KBM-7 (cell line): ENCODE measurements at regions not wholly inside any gene's neighbourhood (a gene's known extent, or its start where the extent isn't known, plus 50 kb on each side); places are given as distances from the start of the nearest gene placed in this dataset.

Experiments
- DNase-seq: peaks from one replicate; pipeline ENCODE4 v3.0.0-alpha.2; 2015
- in situ Hi-C: fragments of 300-500 bp; cut with MboI; formaldehyde crosslinking; loops from 2 replicates; pipeline ENCODE4 v1.14.3; 2020; ENCODE audit warnings: low sequenced_read_pairs, low pct_unique_long_range_greater_than_20kb, mixed read lengths

- in situ Hi-C loops, result no loop called here
- DNase-seq, result no peak
These were observed 114.3 kb upstream of the PLPPR1 start for GRCh38 chr9:100914266-100914665.

- in situ Hi-C loops, result no loop called here
- no peak for DNase-seq
These were observed 109.0 kb upstream of the PLPPR1 start for GRCh38 chr9:100919506-100919905.

- no peak for DNase-seq
- in situ Hi-C loops, result no loop called here
These were observed 102.2 kb upstream of the PLPPR1 start for GRCh38 chr9:100926366-100926765.

- no peak for DNase-seq
- in situ Hi-C loops, result no loop called here
These were observed 100.8 kb upstream of the PLPPR1 start for GRCh38 chr9:100927763-100928162.

GRCh38 chr9:100933656-100934055 lies 94.9 kb upstream of the PLPPR1 start:
- in situ Hi-C loops, result no loop called here
- no peak for DNase-seq

GRCh38 chr9:100937382-100937781 lies 91.1 kb upstream of the PLPPR1 start:
- no peak for DNase-seq
- in situ Hi-C loops, result no loop called here

GRCh38 chr9:100938507-100938906 lies 90.0 kb upstream of the PLPPR1 start:
- in situ Hi-C loops, result no loop called here
- DNase-seq, result no peak

GRCh38 chr9:100939636-100940035 lies 88.9 kb upstream of the PLPPR1 start:
- in situ Hi-C loops, result no loop called here
- DNase-seq, result no peak

GRCh38 chr9:100959226-100959625 lies 69.3 kb upstream of the PLPPR1 start:
- no peak for DNase-seq
- in situ Hi-C loops, result no loop called here
